ENCODE measurements at regions not wholly inside any gene's neighbourhood (a gene's known extent, or its start where the extent isn't known, plus 50 kb on each side); places are given as distances from the start of the nearest gene placed in this dataset.
"Not testable (repeated sequence)": the region's sequence is repeated elsewhere in the genome, so short reads cannot be mapped to it uniquely, and the experiment has no call there.

- no peak for TF ChIP-seq CTCF (conservative IDR thresholded peaks at IDR 0.05)
- no peak overlapping the region for H3K27ac ChIP-seq
Measured at GRCh38 chr3:64365877-64366276, 140.6 kb upstream of the PRICKLE2 start.

DNA sequence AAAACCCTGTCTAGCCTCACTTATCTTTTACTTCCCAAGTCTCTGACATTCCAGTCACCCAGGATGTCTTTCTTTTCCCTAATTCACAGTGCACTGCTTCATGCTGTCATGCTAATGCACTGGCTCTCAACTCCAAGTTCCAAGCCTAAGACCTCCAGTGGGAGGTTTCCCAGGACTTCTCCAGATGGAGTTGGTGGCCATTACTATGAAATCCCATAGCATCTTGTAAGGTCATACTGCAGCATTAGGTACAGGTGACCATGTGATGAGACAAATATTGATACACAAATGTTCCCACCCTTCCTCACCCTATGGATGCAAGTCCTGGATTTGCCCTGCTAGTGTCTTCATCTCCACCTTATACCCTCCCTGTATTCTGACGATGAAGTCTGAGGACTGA is 138.6 kb upstream of the PRICKLE2 start:
- no peak for TF ChIP-seq CTCF (conservative IDR thresholded peaks at IDR 0.05)
- no peak overlapping the region for H3K27ac ChIP-seq

DNA sequence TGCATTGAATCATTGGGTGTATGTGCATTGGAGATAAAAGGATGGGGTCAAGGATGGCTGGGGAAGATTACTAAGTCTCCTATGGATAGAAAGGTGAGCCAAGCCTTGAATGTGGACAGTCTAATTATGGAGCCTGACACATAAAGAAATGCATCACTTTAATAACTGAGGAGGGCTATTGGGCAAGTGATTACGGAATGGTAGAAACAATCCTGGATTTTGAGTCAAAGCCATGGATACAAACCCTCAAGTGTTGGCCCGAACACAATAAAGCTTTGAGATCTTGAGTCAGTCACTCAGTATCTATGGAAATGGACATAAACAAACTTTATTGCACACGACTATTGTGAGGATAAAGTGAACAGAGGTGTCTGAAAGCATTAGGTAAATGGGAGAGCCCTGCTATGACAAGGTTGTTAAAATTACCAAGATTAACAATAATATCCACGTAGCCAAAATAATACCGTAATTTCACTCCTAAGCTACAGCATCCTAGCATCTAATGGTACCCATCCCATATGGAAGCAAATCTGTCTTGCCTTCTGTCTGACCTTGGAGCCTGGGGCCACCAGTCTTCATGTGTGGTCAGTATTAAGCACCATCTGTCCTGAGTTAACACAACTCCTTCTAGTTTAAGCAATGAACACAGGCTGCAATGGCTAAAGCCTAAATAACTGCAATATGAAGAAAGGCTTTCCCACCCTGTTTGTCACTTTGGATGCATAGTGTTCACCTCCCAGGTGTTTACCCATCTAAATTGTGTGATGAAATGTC is 136.9 kb upstream of the PRICKLE2 start:
- no peak for TF ChIP-seq CTCF (conservative IDR thresholded peaks at IDR 0.05)
- no peak overlapping the region for H3K27ac ChIP-seq

DNA sequence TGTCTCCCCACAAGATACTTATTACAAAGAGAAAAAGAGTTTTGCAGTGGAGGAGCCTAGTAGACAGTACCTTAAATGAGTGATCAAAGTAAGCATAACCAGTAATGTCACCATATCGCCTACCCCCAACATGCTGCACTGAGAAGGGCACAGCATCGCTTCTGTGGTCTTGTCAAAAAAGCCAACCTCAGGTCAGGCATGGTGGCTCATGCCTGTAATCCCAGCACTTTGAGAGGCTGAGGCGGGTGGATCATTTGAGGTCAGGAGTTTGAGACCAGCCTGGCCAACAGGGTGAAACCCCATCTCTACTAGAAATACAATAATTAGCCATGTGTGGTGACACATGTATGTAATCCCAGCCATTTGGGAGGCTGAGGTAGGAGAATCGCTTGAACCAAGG is 135.8 kb upstream of the PRICKLE2 start:
- not testable (repeated sequence) for H3K27ac ChIP-seq

- no peak for TF ChIP-seq CTCF (conservative IDR thresholded peaks at IDR 0.05)
- H3K27ac ChIP-seq: no peak overlapping the region
Measured at GRCh38 chr3:64360280-64360679, 135.0 kb upstream of the PRICKLE2 start.

DNA sequence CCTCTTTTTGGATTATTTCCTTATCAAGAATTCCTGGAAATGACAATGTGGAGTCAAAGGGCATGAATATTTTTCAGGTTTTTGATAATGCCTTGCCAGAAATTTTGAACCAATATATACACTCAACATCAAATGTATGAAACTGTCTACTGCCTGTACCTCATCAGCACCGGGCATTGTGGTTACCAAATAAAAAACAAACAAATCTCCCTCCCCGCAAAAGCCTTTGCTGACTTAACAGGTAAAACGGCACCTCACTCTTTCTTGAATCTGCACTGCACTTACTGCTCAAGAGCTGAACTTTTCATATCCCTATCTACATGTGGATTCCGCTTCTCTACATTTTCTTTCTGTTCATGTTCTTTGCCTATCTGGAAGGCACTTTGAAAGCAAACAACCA is 134.5 kb upstream of the PRICKLE2 start:
- no peak overlapping the region for H3K27ac ChIP-seq
- no peak for TF ChIP-seq CTCF (conservative IDR thresholded peaks at IDR 0.05)

- TF ChIP-seq CTCF (conservative IDR thresholded peaks at IDR 0.05): no peak
- H3K27ac ChIP-seq: no peak overlapping the region
Measured at GRCh38 chr3:64358853-64359252, 133.6 kb upstream of the PRICKLE2 start.

GRCh38 chr3:64358176-64358575 is 132.9 kb upstream of the PRICKLE2 start:
- no peak overlapping the region for H3K27ac ChIP-seq
- no peak for TF ChIP-seq CTCF (conservative IDR thresholded peaks at IDR 0.05)
